Inferior parietal cortex (tissue), 1 donor: ENCODE measurements at regions not wholly inside any gene's neighbourhood (a gene's known extent, or its start where the extent isn't known, plus 50 kb on each side); places are given as distances from the start of the nearest gene placed in this dataset.
"Not testable (repeated sequence)": the region's sequence is repeated elsewhere in the genome, so short reads cannot be mapped to it uniquely, and the experiment has no call there.

Source experiments
- DNase-seq: peaks from one replicate; pipeline ENCODE4 v3.0.0-alpha.2; 2016; ENCODE audit errors: extremely low spot score

- peak; percentile 65 for DNase-seq
These were observed 122.3 kb upstream of the TBL1X start for GRCh38 chrX:9342561-9343051.

GRCh38 chrX:9343971-9344370, 120.9 kb upstream of the TBL1X start:
- no peak for DNase-seq

- no peak for DNase-seq
These were observed 118.9 kb upstream of the TBL1X start for GRCh38 chrX:9345957-9346356.

GRCh38 chrX:9349572-9350494, 115.0 kb upstream of the TBL1X start:
- no peak for DNase-seq

GRCh38 chrX:9351126-9351525, 113.7 kb upstream of the TBL1X start:
- DNase-seq = no peak

GRCh38 chrX:9352243-9352642, 112.6 kb upstream of the TBL1X start:
- DNase-seq = no peak

GRCh38 chrX:9352694-9353411, 112.0 kb upstream of the TBL1X start:
- peak; percentile 19 for DNase-seq

GRCh38 chrX:9354918-9355317, 109.9 kb upstream of the TBL1X start:
- no peak for DNase-seq

- DNase-seq = no peak
These were observed 109.1 kb upstream of the TBL1X start for GRCh38 chrX:9355739-9356138.

GRCh38 chrX:9356846-9357245, 108.0 kb upstream of the TBL1X start:
- no peak for DNase-seq

GRCh38 chrX:9357518-9358114, 107.2 kb upstream of the TBL1X start:
- no peak for DNase-seq

GRCh38 chrX:9362363-9362928, 102.4 kb upstream of the TBL1X start:
- DNase-seq = no peak

GRCh38 chrX:9367421-9367820, 97.4 kb upstream of the TBL1X start:
- DNase-seq = no peak

GRCh38 chrX:9368262-9368661, 96.6 kb upstream of the TBL1X start:
- no peak for DNase-seq

GRCh38 chrX:9369802-9370291, 95.0 kb upstream of the TBL1X start:
- no peak for DNase-seq

GRCh38 chrX:9370893-9371292, 94.0 kb upstream of the TBL1X start:
- no peak for DNase-seq

- no peak for DNase-seq
These were observed 92.0 kb upstream of the TBL1X start for GRCh38 chrX:9372866-9373265.

GRCh38 chrX:9373789-9374188, 91.1 kb upstream of the TBL1X start:
- DNase-seq = no peak

- no peak for DNase-seq
These were observed 90.3 kb upstream of the TBL1X start for GRCh38 chrX:9374555-9374954.

GRCh38 chrX:9376111-9376510, 88.7 kb upstream of the TBL1X start:
- DNase-seq = no peak

- DNase-seq = not testable (repeated sequence)
These were observed 87.6 kb upstream of the TBL1X start for GRCh38 chrX:9377216-9377615.
